MCF 10A (cell line): ENCODE measurements at regions not wholly inside any gene's neighbourhood (a gene's known extent, or its start where the extent isn't known, plus 50 kb on each side); places are given as distances from the start of the nearest gene placed in this dataset.

Source experiments
- BruUV-seq: library from RNA; stranded (reverse); fragments of 400-500 nt; replicated peaks from 2 replicates; lab custom pipeline; 2021; lab: Mats Ljungman, UMichigan
- CTCF ChIA-PET: fragments of 300-600 bp; sonication (Branson Sonifier 250); formaldehyde crosslinking; extraction: SDS; loops from one replicate; lab custom pipeline; 2021; ENCODE audit warnings: antibody characterized with exemption, inconsistent platforms; lab: Yijun Ruan, JAX
- POLR2A ChIA-PET: fragments of 300-600, 350-650 bp; sonication (Branson Sonifier 250); formaldehyde crosslinking; extraction: SDS; loops from one replicate; lab custom pipeline; 2020; ENCODE audit warnings: antibody characterized with exemption, inconsistent platforms; lab: Yijun Ruan, JAX
- DNase-seq: peaks from one replicate; pipeline ENCODE4 v3.0.0-alpha.2; 2018; ENCODE audit not compliant: unreplicated experiment
- H3K27ac Mint-ChIP-seq: one replicate; pipeline ENCODE4 v1.8.0; 2022; ENCODE audit warnings: mild to moderate bottlenecking, low read depth, mixed read lengths; ENCODE audit not compliant: unreplicated experiment
- H3K27me3 Mint-ChIP-seq: one replicate; pipeline ENCODE4 v1.8.0; 2022; ENCODE audit warnings: mixed read lengths; ENCODE audit not compliant: insufficient read depth, unreplicated experiment
- H3K36me3 Mint-ChIP-seq: one replicate; pipeline ENCODE4 v1.8.0; 2022; ENCODE audit warnings: mild to moderate bottlenecking, moderate library complexity, mixed read lengths; ENCODE audit not compliant: insufficient read depth, unreplicated experiment
- H3K4me1 Mint-ChIP-seq: one replicate; pipeline ENCODE4 v1.8.0; 2022; ENCODE audit warnings: mixed read lengths; ENCODE audit not compliant: insufficient read depth, unreplicated experiment
- H3K4me3 Mint-ChIP-seq: one replicate; pipeline ENCODE4 v1.8.0; 2022; ENCODE audit warnings: mild to moderate bottlenecking, moderate library complexity, mixed read lengths; ENCODE audit not compliant: unreplicated experiment
- H3K9me3 Mint-ChIP-seq: one replicate; pipeline ENCODE4 v1.8.0; 2022; ENCODE audit warnings: mixed read lengths; ENCODE audit not compliant: unreplicated experiment
- intact Hi-C: fragments of 100-400 bp; cut with micrococcal nuclease; formaldehyde crosslinking; loops from 2 replicates; pipeline ENCODE4 v1.14.1; 2022
- TF ChIP-seq, protein P1 (sequence below): fragments of 200-600 bp; IDR thresholded peaks from one replicate; pipeline ENCODE4 v1.8.0; 2022; ENCODE audit warnings: antibody characterized with exemption, mild to moderate bottlenecking; ENCODE audit not compliant: unreplicated experiment

DNA sequence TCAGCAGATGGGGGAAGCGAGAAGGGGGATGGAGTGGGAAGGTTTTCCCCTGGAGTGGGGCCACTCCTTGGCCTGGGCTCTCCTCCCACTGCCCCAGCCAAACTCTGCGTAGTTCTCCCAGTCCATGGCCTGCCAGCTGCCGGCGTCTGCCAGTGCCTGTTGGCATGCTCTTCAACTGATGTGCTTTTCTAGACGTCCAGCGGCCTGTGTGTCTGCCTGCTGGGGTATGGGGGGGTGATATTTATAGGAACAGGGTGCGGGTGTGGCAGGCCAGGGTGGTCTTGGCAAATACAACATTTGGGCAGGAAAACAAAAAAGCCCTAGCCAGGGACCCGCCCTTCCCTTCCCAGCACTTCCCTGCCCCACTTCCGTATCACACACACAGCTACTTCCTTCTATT, 786.3 kb upstream of the NOVA1 start:
- POLR2A ChIA-PET = no interaction called here
- intact Hi-C loops = no loop called here
- CTCF ChIA-PET = no interaction called here
- peaks cover 12% of the 10 kb centered on the region for H3K27me3 Mint-ChIP-seq
- BruUV-seq = no TSS peak
- no peaks in the 10 kb centered on the region for H3K4me1 Mint-ChIP-seq
- no peak overlapping the region for H3K27ac Mint-ChIP-seq
- TF ChIP-seq, protein P1, sequence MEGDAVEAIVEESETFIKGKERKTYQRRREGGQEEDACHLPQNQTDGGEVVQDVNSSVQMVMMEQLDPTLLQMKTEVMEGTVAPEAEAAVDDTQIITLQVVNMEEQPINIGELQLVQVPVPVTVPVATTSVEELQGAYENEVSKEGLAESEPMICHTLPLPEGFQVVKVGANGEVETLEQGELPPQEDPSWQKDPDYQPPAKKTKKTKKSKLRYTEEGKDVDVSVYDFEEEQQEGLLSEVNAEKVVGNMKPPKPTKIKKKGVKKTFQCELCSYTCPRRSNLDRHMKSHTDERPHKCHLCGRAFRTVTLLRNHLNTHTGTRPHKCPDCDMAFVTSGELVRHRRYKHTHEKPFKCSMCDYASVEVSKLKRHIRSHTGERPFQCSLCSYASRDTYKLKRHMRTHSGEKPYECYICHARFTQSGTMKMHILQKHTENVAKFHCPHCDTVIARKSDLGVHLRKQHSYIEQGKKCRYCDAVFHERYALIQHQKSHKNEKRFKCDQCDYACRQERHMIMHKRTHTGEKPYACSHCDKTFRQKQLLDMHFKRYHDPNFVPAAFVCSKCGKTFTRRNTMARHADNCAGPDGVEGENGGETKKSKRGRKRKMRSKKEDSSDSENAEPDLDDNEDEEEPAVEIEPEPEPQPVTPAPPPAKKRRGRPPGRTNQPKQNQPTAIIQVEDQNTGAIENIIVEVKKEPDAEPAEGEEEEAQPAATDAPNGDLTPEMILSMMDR = no peak
- no peak for DNase-seq
- no peaks in the 10 kb centered on the region for H3K9me3 Mint-ChIP-seq
- no peaks in the 10 kb centered on the region for H3K36me3 Mint-ChIP-seq
- no peak overlapping the region for H3K4me3 Mint-ChIP-seq

DNA sequence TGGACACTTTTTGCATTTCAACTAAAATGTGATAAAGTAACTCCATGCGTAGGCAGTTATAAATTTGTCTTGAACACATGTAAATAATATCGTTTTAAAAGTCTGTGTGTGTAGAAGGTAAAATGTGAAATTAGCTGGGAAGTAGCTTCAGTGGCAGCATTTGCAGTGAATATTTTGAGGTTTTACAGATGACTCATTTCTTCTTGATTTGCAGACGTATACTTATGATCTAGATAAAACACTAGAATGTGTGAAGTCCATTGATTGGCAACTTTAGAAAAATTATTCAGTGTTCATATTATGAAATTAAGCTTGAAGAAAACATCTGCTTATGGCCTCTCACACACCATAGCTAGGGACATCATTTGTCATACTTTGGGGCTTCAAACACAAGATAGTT, 788.6 kb upstream of the NOVA1 start:
- Mint-ChIP-seq H3K4me3 (no peak overlapping the region), H3K4me1 (no peaks in the 10 kb centered on the region), H3K36me3 (no peaks in the 10 kb centered on the region), H3K27me3 (no peaks in the 10 kb centered on the region), H3K9me3 (no peaks in the 10 kb centered on the region), H3K27ac (no peak overlapping the region)
- BruUV-seq = no TSS peak
- ChIA-PET POLR2A (no interaction called here), CTCF (no interaction called here)
- DNase-seq = no peak
- TF ChIP-seq, protein P1 = no peak
- intact Hi-C loops = no loop called here

- Mint-ChIP-seq H3K9me3 (no peaks in the 10 kb centered on the region), H3K27me3 (no peaks in the 10 kb centered on the region), H3K4me3 (no peak overlapping the region), H3K4me1 (no peaks in the 10 kb centered on the region), H3K27ac (no peak overlapping the region), H3K36me3 (no peaks in the 10 kb centered on the region)
- TF ChIP-seq, protein P1 = no peak
- POLR2A ChIA-PET = no interaction called here
- DNase-seq = no peak
- BruUV-seq = no TSS peak
- intact Hi-C loops = no loop called here
- CTCF ChIA-PET = interaction anchor here (0.7 kb wide), 1 partner anchor 57 kb away, joined by 3 read pairs; no protein-coding TSS in a partner anchor
These were observed 789.6 kb upstream of the NOVA1 start for GRCh38 chr14:27387463-27387862.

DNA sequence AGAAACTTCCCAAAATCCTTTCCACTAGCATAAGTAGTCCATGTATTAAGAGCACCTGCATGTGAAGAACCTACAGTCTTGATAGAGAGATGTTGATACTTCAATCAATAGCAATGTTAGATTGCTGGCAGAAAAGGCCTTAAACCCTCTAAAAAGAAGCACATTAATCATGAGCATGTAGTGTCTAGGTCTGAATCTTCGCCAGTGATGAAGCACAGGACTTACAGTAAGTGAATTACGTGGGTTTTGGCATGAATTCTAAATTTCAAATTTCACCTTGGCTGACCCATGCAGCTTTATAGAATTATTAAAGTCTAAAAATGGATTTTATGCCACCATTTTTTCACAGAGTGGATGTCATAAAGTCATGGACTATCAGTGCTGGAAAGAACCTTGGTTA, 791.6 kb upstream of the NOVA1 start:
- ChIA-PET POLR2A (no interaction called here), CTCF (no interaction called here)
- BruUV-seq = no TSS peak
- Mint-ChIP-seq H3K27ac (no peak overlapping the region), H3K4me3 (no peak overlapping the region), H3K27me3 (peaks cover 7% of the 10 kb centered on the region), H3K9me3 (no peaks in the 10 kb centered on the region), H3K4me1 (no peaks in the 10 kb centered on the region), H3K36me3 (no peaks in the 10 kb centered on the region)
- no peak for DNase-seq
- intact Hi-C loops = no loop called here
- TF ChIP-seq, protein P1 = no peak
